Tibial nerve (tissue), 4 donors: ENCODE measurements at regions not wholly inside any gene's neighbourhood (a gene's known extent, or its start where the extent isn't known, plus 50 kb on each side); places are given as distances from the start of the nearest gene placed in this dataset.

Experiments
- CTCF ChIP-seq, 5 experiments: fragments of 200-600 bp in 3 of 5; fragments of 450-650 bp in 2 of 5; sonication (generic) in 3 of 5; IDR thresholded peaks; one replicate each; pipeline ENCODE4 v1.5.1; 2016 to 2019; ENCODE audit warnings: antibody characterized with exemption in 5 of 5, mild to moderate bottlenecking in 3 of 5, moderate library complexity in 2 of 5
- EP300 ChIP-seq, 2 donors: sonication (generic); formaldehyde crosslinking; IDR thresholded peaks; one replicate each; pipeline ENCODE4 v1.6.1; 2017; ENCODE audit warnings: antibody characterized with exemption in 2 of 2, mild to moderate bottlenecking in 1 of 2
- POLR2A ChIP-seq, 2 donors: fragments of 450-650 bp; IDR thresholded peaks; one replicate each; pipeline ENCODE4 v1.6.1; 2017; ENCODE audit warnings: antibody characterized with exemption in 2 of 2, mild to moderate bottlenecking in 2 of 2, moderate library complexity in 2 of 2

GRCh38 chr13:50179977-50180376 is 164.7 kb downstream of the KCNRG start:
- TF ChIP-seq CTCF (IDR thresholded peaks at IDR 0.05) = no peak
- TF ChIP-seq POLR2A (IDR thresholded peaks at IDR 0.05) = no peak
- no peak for TF ChIP-seq EP300 (IDR thresholded peaks at IDR 0.05)
